Amygdala (tissue), 56 donors: ENCODE measurements at regions not wholly inside any gene's neighbourhood (a gene's known extent, or its start where the extent isn't known, plus 50 kb on each side); places are given as distances from the start of the nearest gene placed in this dataset.

Experiments used
- DNase-seq, 56 donors: peaks; one replicate each; lab custom pipeline; 2025; lab: John Stamatoyannopoulos, UW

DNA sequence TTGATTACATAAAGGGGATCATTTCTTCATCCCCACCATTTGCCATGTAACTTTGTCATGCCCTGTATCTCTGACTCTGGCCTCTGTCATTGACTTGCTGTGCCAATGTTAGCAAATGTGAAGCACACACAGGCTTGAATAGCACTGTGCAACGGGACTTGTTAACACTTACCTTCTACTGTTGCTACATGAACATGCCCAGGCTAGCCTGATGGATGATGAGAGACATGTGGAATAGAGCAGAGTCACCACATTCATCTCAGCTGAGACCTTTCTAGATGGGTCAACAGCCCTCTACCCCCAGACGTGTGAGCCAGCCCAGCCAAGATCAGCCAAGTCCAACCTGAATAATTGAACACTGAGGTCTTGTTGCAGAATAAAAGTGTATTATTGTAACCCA, 162.1 kb upstream of the SALL1 start:
- DNase-seq = no peak

DNA sequence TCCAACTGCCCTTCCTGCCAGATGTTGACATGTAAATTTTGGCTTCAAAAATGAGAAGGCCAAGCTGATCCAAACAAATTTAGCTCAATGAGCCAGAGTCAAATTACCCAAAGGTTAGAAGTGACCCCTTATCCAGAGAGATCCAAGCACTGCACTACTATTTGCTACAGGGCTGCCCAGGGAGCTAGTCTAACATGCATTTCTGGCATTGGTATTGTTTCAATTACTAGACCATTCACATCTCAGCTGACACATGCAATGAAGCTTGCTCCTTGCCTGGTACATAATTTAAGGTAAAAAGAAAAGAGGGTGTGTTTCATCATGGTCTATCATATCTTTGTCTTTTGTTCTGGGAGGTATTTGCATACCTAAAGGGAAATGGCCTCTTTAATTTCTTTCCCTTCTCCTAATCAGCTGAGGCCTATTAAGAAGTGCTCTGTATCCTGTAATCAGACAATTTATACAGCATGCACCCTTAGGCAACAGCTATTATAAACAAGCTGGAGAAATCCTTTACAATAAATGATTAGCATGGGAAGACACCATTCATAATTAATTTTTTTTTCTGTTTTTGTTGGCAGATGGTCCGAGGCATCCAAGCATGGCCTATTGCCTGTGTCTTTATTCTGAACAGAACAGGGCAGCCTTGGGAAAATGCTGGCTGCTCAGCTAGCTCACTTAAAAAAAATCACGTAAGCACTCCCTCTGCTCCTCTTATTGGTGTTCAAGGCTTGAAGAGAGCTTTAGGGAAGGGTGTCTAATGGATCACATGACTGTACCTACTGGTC, 161.5 kb upstream of the SALL1 start:
- no peak for DNase-seq

DNA sequence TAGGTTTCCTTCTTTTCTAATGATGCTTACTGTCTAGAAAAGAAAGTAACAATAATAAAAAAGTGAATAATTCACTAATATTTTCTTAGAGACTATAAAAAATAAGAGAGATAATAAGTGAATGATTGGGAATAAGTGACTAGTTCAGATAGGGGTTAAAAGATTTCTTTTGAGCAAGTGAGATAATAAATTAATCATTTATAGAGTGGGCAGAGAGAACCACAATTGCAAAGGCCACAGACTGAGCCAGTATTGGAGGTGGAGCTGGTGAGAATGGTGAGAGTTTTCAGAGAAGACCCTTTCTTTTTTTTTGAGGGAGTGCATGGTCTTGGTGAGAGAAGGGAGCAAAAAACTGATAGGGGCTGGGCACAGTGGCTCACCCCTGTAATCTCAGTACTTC, 159.1 kb upstream of the SALL1 start:
- DNase-seq = no peak

DNA sequence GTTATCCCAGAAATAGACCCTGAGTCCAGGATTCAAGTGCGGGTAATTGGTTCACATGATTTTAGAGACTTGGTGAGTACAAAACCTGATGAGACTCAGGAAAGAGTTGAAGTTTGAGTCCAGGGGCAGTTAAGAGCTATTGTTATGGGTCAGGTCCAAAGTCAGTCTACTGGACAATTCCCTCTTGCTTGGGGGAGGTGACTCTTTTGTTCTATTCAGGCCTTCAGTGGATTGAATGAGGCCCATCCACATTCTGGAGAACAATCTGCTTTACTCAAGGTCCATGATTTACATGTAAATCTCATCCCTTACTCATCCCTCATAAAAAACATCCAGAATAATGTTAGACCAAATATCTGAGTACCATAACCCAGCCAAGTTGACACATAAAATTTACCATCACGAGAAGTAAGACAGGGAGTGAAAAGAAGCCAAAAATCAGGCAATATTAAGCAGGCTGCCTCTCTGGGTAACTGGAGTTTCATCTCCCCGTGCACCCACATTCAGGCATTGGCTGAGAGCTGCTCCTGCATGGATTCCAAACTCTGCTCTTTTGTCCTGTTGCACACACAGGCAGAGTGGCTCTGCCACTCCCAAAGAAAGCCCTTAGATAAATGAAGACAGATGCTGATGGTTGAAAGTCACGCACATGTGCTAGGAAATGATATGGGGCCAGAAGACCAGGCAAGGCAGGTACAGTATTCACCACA, 156.0 kb upstream of the SALL1 start:
- no peak for DNase-seq

DNA sequence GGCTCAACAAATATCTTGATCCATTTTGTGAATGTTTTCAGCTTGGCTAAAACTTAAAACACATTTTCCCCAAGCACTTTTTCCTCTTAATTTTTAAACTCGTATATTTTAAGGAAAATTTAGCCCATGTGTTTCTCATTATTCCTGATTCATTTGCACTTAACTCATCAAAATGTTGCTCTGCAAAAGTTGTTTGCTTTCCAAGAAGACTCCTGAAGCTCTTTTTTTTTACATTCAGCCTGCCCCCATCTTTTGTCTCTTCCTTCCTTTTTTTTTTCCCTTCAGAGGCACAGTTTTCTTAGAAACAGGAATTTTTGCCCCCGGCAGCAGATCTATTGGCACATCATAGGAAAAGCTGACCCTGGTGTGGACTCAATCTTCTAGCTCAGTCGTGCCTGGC, 155.0 kb upstream of the SALL1 start:
- no peak for DNase-seq

- DNase-seq = no peak
Measured at GRCh38 chr16:51305337-51305736, 154.3 kb upstream of the SALL1 start.

DNA sequence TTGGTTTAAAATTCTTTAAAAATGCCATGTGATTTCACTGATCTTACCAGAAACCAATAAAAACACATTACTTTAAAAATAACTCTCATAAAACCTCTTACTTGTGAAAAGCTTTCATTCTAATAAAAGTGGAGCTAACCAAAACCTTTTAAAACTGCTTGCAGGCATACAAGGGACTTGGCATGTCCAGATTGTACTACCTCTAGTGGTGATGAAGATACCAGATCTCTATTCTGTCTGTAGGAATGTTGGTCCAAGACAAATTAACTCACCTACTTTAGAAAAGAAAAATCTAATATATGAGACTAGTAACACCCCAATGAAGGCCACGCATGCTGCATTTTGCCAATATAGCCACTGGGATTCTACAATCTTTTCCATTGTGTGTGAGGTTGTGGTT, 151.0 kb upstream of the SALL1 start:
- no peak for DNase-seq

GRCh38 chr16:51298800-51299199, 147.7 kb upstream of the SALL1 start:
- no peak for DNase-seq

DNA sequence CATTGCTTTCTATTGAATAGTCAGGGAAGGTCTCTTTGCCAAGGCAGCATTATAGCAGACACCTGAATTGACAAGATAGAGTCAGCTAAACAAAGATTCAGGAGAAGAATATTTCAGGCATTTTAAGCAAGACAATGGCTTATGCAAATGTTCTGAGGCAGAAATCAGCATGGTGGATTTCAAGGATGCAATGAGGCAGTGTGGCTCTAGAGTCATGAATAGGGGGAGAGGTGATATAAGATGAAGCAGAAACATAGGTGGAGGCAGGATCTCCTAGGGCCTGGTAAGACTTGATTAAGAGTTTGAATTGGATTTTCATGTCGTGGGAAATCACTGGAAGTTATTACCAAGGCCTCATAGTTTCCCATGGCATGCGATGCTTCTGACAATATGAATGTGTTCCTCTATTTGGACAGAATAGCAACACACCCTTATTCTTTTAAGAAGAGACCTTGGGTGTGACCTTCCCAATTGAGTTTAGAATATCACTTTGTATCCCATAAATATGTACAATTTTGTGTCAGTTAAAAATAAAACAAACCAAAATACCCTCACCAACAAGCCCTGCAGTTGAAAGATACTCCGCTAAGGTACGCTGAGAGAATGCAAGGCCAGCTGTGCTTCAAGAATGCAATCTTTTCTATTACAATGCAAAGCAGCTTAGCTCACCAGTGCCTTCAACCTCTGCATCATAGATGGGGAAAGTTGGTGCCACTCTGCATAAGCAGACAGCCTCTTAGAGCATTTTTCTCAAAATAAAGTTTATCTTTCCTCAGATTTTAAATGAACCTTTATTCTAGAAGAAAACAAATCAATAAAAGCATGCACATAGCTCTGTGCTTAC, 139.6 kb upstream of the SALL1 start:
- DNase-seq = no peak

GRCh38 chr16:51289336-51289735, 138.3 kb upstream of the SALL1 start:
- DNase-seq = no peak

DNA sequence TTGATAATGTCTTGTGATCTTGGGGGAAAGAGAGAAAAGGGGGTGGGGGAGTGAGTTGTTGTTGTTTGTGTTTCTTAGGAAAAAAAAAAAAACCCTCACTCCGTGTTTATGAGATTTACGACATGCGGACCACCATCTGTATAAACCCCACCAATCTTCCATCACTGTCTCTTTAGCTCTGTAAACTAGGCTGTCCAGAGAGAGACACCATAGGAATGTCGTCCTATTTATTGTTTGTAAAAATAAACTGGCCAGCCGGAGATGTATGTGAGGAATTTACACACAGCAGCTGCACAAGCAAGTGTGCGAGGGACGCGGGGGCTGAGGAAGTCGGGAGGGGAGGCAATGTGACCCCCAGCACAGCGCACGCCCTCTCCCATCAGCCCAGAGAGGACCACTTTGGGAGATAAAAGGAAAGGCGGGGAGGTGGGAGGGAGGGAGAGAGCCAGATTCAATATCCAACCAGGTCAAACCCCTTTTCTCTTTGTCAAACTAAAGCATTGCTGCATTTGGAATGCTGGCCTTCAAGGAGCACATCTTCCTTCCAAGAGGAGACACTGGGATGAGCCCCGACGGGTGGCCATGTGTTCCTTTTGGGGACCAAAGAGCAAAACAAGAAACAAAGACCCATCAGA, 136.2 kb upstream of the SALL1 start:
- DNase-seq = no peak

- no peak for DNase-seq
Measured at GRCh38 chr16:51286272-51286671, 135.2 kb upstream of the SALL1 start.

DNA sequence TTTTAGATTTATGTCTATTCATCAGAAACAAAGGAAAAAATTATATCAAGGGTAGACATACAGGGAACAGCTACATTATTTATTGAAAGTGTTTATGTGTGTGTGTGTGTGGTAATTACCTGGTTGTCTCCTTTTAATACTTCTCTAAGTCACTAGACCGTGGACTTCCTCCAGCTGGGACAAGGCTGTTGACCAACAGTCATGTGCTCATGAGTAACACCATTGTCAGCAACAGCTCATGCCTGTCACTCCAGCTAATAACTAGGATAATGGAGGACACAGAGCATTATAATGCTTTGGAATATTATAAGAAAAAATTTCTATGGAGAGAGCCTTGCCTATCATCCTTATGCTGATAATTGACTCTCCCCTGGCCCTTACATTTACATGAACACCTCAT, 125.3 kb upstream of the SALL1 start:
- peak in 13 of 56 donors; percentile 4 to 55 (median 19) for DNase-seq

DNA sequence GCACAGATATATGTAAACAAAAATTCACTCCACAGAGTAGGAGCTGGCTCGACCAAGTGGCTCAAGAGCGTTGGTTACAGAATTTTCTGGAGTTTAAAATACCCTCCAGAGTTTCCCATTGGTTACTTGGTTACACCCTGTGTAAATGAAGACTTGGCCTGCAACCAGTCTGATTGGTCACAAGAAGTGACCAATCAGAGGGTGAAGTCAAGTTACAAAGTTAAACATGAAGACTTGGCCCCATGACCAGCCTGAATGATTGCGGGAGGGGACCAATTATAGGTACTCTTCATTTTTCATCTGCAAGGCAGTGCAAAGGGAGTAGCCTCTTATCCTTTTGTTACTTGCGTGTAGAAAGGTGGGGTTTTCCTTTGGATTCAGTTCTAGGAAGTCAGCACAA, 121.3 kb upstream of the SALL1 start:
- no peak for DNase-seq

DNA sequence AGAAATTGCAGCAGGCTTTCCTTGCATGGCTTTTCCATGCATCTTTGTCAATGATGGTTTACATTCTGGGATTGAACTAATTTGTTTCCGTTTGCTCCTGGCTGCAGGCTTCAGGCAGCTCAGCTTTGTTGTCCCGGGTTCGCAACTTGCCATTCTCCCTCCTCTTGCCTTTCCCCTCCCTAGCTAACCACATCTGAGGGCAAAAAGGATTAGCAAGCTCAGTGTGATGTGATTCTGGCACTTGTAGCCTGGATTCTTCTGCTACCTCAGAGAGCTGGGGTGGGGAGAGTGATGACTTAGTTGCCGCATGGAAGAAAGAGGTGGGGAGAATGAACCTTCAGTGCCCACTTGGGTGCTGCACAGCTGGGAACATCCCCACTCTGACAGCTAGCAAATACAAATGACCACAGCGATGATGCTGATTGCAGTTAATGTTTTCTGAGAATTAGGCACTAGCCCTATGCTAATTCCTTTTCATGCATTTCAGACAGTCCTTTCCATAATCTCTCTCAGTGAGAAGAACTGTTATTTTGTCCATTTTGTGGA, 120.2 kb upstream of the SALL1 start:
- DNase-seq = no peak

DNA sequence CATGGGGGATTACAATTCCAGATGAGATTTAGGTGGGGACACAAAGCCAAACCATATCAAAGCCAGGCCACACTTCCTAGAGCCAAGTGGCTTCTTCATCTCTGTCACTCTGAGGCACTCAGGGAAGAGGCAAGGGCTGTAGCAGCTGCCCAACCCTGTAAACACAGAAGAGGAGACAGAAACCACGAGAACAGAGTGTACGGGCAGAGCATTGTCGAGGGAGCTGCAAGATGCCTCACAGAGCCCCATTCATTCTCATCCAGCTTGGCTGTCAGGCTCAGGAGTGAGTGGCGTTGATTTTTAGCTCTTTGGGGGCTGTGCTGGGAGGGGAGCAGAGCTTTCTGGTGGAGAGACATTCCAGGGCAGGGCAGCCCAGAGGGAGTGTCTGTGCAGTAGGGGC, 117.2 kb upstream of the SALL1 start:
- DNase-seq = peak in 42 of 56 donors; percentile 4 to 76 (median 36)

GRCh38 chr16:51267681-51268080, 116.6 kb upstream of the SALL1 start:
- DNase-seq = no peak

GRCh38 chr16:51262428-51262827, 111.4 kb upstream of the SALL1 start:
- DNase-seq = no peak

GRCh38 chr16:51261919-51262318, 110.8 kb upstream of the SALL1 start:
- no peak for DNase-seq

DNA sequence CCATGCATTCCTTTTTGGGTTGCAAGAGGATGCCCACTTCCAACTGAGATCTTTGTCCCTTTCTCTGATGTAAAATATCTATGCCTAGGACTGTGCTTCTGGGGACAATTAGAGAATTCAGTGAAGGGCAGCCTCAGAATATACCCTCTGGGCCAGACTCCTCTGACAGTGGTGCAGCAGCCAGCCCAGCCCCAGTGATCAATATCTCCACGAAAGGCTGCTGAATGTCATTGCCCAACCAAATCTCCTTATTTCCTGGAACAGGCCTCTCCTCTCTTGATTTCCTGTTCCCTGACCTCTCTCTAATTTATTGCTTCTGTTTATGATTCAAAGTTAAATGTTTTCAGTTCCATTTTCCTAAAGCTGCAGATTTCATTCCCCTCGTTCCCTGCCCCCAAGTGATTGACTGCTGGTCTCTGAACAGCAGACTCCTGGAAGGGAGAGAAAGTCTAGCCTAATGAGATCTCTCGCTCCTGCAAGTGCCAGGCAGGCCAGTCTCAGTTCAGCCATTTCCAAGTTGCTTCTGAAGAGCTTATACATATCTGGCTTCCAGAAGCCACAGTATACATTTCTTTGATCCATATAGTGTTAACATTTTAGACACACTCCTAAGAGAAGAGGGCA, 104.4 kb upstream of the SALL1 start:
- DNase-seq = no peak
